Sciatic nerve (tissue), 2 donors: ENCODE measurements at regions not wholly inside any gene's neighbourhood (a gene's known extent, or its start where the extent isn't known, plus 50 kb on each side); places are given as distances from the start of the nearest gene placed in this dataset.

Source experiments
- ATAC-seq: fragments of 200-7000 bp; cut with Tn5 transposase; one replicate; pipeline ENCODE4 v1.9.1; 2020; ENCODE audit warnings: mild to moderate bottlenecking, moderate library complexity
- DNase-seq: peaks from one replicate; pipeline ENCODE4 v3.0.0-alpha.2; 2020; ENCODE audit warnings: low spot score
- intact Hi-C: fragments of 100-400 bp; cut with DNase I; formaldehyde crosslinking; loops from one replicate; pipeline ENCODE4 v1.14.2; 2022
- donor health status: DM: no; HTN: no; CAD: no.
- donor health status: DM: no; HTN: no; CAD: no.

- DNase-seq (no peak), ATAC-seq (no peak)
- intact Hi-C loops: no loop called here
Measured at GRCh38 chr6:164148788-164149187, 734.3 kb downstream of the QKI start.

GRCh38 chr6:164144316-164144715 lies 729.8 kb downstream of the QKI start:
- intact Hi-C loops: no loop called here
- ATAC-seq (no peak), DNase-seq (no peak)

- intact Hi-C loops: no loop called here
- DNase-seq: no peak
- peak; percentile 89 for ATAC-seq
Measured at GRCh38 chr6:164142322-164142721, 727.8 kb downstream of the QKI start.

GRCh38 chr6:164135511-164136132 lies 721.1 kb downstream of the QKI start:
- DNase-seq (no peak), ATAC-seq (no peak)
- intact Hi-C loops: no loop called here

GRCh38 chr6:164133095-164133494 lies 718.6 kb downstream of the QKI start:
- intact Hi-C loops: no loop called here
- ATAC-seq (no peak), DNase-seq (no peak)

GRCh38 chr6:164130585-164130984 lies 716.1 kb downstream of the QKI start:
- intact Hi-C loops: no loop called here
- DNase-seq: no peak
- no peak for ATAC-seq

GRCh38 chr6:164130151-164130550 lies 715.6 kb downstream of the QKI start:
- DNase-seq (no peak), ATAC-seq (no peak)
- intact Hi-C loops: no loop called here

- intact Hi-C loops: no loop called here
- DNase-seq (no peak), ATAC-seq (no peak)
Measured at GRCh38 chr6:164129218-164129617, 714.7 kb downstream of the QKI start.

- no peak for ATAC-seq
- DNase-seq: no peak
- intact Hi-C loops: no loop called here
Measured at GRCh38 chr6:164128101-164128500, 713.6 kb downstream of the QKI start.

- ATAC-seq (no peak), DNase-seq (no peak)
- intact Hi-C loops: no loop called here
Measured at GRCh38 chr6:164124986-164125385, 710.5 kb downstream of the QKI start.

GRCh38 chr6:164124473-164124872 lies 710.0 kb downstream of the QKI start:
- intact Hi-C loops: no loop called here
- DNase-seq (no peak), ATAC-seq (no peak)

GRCh38 chr6:164122109-164122508 lies 707.6 kb downstream of the QKI start:
- peak; percentile 10 for ATAC-seq

GRCh38 chr6:164121527-164121926 lies 707.0 kb downstream of the QKI start:
- ATAC-seq (no peak), DNase-seq (no peak)
- intact Hi-C loops: no loop called here

More at GRCh38 chr6:164122109-164122508, 707.6 kb downstream of the QKI start:
- DNase-seq: no peak
- intact Hi-C loops: no loop called here

- DNase-seq: no peak
- intact Hi-C loops: no loop called here
- no peak for ATAC-seq
Measured at GRCh38 chr6:164114651-164115050, 700.1 kb downstream of the QKI start.

GRCh38 chr6:164114051-164114450 lies 699.5 kb downstream of the QKI start:
- DNase-seq (no peak), ATAC-seq (no peak)
- intact Hi-C loops: no loop called here

GRCh38 chr6:164113637-164114036 lies 699.1 kb downstream of the QKI start:
- ATAC-seq (no peak), DNase-seq (no peak)
- intact Hi-C loops: no loop called here

GRCh38 chr6:164109770-164110140 lies 695.2 kb downstream of the QKI start:
- intact Hi-C loops: loop anchor here (10.0 kb wide), 1 partner anchor 925 kb away; no protein-coding TSS in a partner anchor
- peak; percentile 45 for ATAC-seq

GRCh38 chr6:164108869-164109769 lies 694.6 kb downstream of the QKI start:
- DNase-seq (no peak), ATAC-seq (peak; percentile 65)
- intact Hi-C loops: loop anchor here (10.0 kb wide), 1 partner anchor 924 kb away; no protein-coding TSS in a partner anchor

More at GRCh38 chr6:164109770-164110140, 695.2 kb downstream of the QKI start:
- no peak for DNase-seq

GRCh38 chr6:164108092-164108491 lies 693.6 kb downstream of the QKI start:
- DNase-seq: no peak
- intact Hi-C loops: loop anchor here (10.0 kb wide), 1 partner anchor 923 kb away; no protein-coding TSS in a partner anchor
- no peak for ATAC-seq

GRCh38 chr6:164107297-164107995 lies 692.9 kb downstream of the QKI start:
- no peak for DNase-seq
- ATAC-seq: no peak
- intact Hi-C loops: loop anchor here (10.0 kb wide), 1 partner anchor 923 kb away; no protein-coding TSS in a partner anchor
